GM23338 (cell line): ENCODE measurements at regions not wholly inside any gene's neighbourhood (a gene's known extent, or its start where the extent isn't known, plus 50 kb on each side); places are given as distances from the start of the nearest gene placed in this dataset.

Source experiments
- ATAC-seq: fragments of 200-7000 bp; cut with Tn5 transposase; 3 replicates; pipeline ENCODE4 v1.9.1; 2020
- DNase-seq: peaks from one replicate; pipeline ENCODE4 v3.0.0-alpha.2; 2015; ENCODE audit warnings: low spot score
- H2AFZ ChIP-seq: fragments of 200-600 bp; sonication (generic); 2 replicates; pipeline ENCODE4 v1.8.0; 2016; ENCODE audit warnings: antibody characterized with exemption, mild to moderate bottlenecking, moderate library complexity
- H3F3A ChIP-seq: fragments of 200-600 bp; sonication (generic); replicated peaks from 2 replicates; pipeline ENCODE4 v1.8.0; 2017; ENCODE audit warnings: antibody characterized with exemption, mixed run types, low read depth
- H3K27ac ChIP-seq: fragments of 200-600 bp; sonication (generic); 2 replicates; pipeline ENCODE4 v1.6.1; 2016; ENCODE audit warnings: low read depth
- H3K27me3 ChIP-seq: fragments of 200-600 bp; sonication (generic); 2 replicates; pipeline ENCODE4 v1.8.0; 2016; ENCODE audit warnings: mild to moderate bottlenecking, mixed run types, moderate library complexity; ENCODE audit not compliant: insufficient read depth
- H3K36me3 ChIP-seq: fragments of 200-600 bp; sonication (generic); 2 replicates; pipeline ENCODE4 v1.8.0; 2016; ENCODE audit warnings: mild to moderate bottlenecking; ENCODE audit not compliant: insufficient read depth
- H3K4me1 ChIP-seq: fragments of 200-600 bp; sonication (generic); 2 replicates; pipeline ENCODE4 v1.8.0; 2016; ENCODE audit warnings: mild to moderate bottlenecking, moderate library complexity; ENCODE audit not compliant: insufficient read depth
- H3K4me2 ChIP-seq: fragments of 200-600 bp; sonication (generic); 2 replicates; pipeline ENCODE4 v1.7.1; 2017; ENCODE audit warnings: mixed run types
- H3K4me3 ChIP-seq: fragments of 200-600 bp; sonication (generic); 2 replicates; pipeline ENCODE4 v1.6.1; 2016; ENCODE audit warnings: mixed run types
- H3K79me2 ChIP-seq: fragments of 200-600 bp; sonication (generic); replicated peaks from 2 replicates; pipeline ENCODE4 v1.8.0; 2017; ENCODE audit warnings: mild to moderate bottlenecking; ENCODE audit not compliant: insufficient read depth
- H3K9me2 ChIP-seq: fragments of 200-600 bp; sonication (generic); 2 replicates; pipeline ENCODE4 v1.8.0; 2017; ENCODE audit not compliant: insufficient read depth
- H4K20me1 ChIP-seq: fragments of 200-600 bp; sonication (generic); replicated peaks from 2 replicates; pipeline ENCODE4 v1.8.0; 2017; ENCODE audit warnings: mild to moderate bottlenecking; ENCODE audit not compliant: insufficient read depth
- H3K27ac Mint-ChIP-seq: 2 replicates; pipeline ENCODE4 v1.8.0; 2020; ENCODE audit warnings: inconsistent platforms, mild to moderate bottlenecking, moderate library complexity, mixed read lengths
- H3K27me3 Mint-ChIP-seq: 3 replicates; pipeline ENCODE4 v1.8.0; 2022; ENCODE audit warnings: low read depth, mild to moderate bottlenecking, moderate library complexity, mixed read lengths, inconsistent platforms; ENCODE audit not compliant: insufficient read depth, poor library complexity
- H3K36me3 Mint-ChIP-seq: 3 replicates; pipeline ENCODE4 v1.8.0; 2021; ENCODE audit warnings: low read depth, mild to moderate bottlenecking, inconsistent platforms, moderate library complexity, mixed read lengths
- H3K4me1 Mint-ChIP-seq: 3 replicates; pipeline ENCODE4 v1.8.0; 2020; ENCODE audit warnings: mild to moderate bottlenecking, inconsistent platforms, mixed read lengths
- H3K4me3 Mint-ChIP-seq: 3 replicates; pipeline ENCODE4 v1.8.0; 2021; ENCODE audit warnings: moderate library complexity, mild to moderate bottlenecking, inconsistent platforms, mixed read lengths
- H3K9me3 Mint-ChIP-seq: 3 replicates; pipeline ENCODE4 v1.8.0; 2020; ENCODE audit warnings: moderate library complexity, mild to moderate bottlenecking, inconsistent platforms, mixed read lengths
- CREB1 ChIP-seq: fragments of 250-450 bp; sonication (Bioruptor Pico); IDR thresholded peaks from 2 replicates; pipeline ENCODE4 v1.5.0; 2020; ENCODE audit warnings: low read depth, mild to moderate bottlenecking, moderate library complexity
- ETS1 ChIP-seq: IDR thresholded peaks from 2 replicates; pipeline ENCODE4 v1.6.1; 2016; ENCODE audit warnings: antibody characterized with exemption
- EZH2 ChIP-seq: fragments of 200-600 bp; sonication (generic); IDR thresholded peaks from one replicate; pipeline ENCODE4 v1.8.0; 2017; ENCODE audit warnings: antibody characterized with exemption, mild to moderate bottlenecking, low read depth; ENCODE audit not compliant: unreplicated experiment
- NANOG ChIP-seq: IDR thresholded peaks from 2 replicates; pipeline ENCODE4 v1.6.1; 2016; ENCODE audit warnings: antibody characterized with exemption, borderline replicate concordance
- STAT1 ChIP-seq: IDR thresholded peaks from one replicate; pipeline ENCODE4 v1.6.1; 2016; ENCODE audit warnings: antibody characterized with exemption; ENCODE audit not compliant: unreplicated experiment
- ZNF114 ChIP-seq: fragments of 250-450 bp; sonication (Bioruptor Pico); IDR thresholded peaks from 2 replicates; pipeline ENCODE4 v1.5.0; 2020; ENCODE audit warnings: mild to moderate bottlenecking, moderate library complexity
- ZNF331 ChIP-seq: fragments of 250-450 bp; sonication (Bioruptor Pico); IDR thresholded peaks from 2 replicates; pipeline ENCODE4 v1.5.0; 2020; ENCODE audit warnings: low read depth, mild to moderate bottlenecking, moderate library complexity
- ZNF462 ChIP-seq: fragments of 250-450 bp; sonication (Bioruptor Pico); IDR thresholded peaks from 2 replicates; pipeline ENCODE4 v1.5.0; 2020; ENCODE audit warnings: mild to moderate bottlenecking, moderate library complexity
- TF ChIP-seq, protein P1 (sequence below), 2 experiments: fragments of 200-600 bp in 1 of 2; sonication (generic) in 1 of 2; conservative IDR thresholded peaks; 2 replicates each; pipeline versions ENCODE4 v1.5.1 to v1.6.1; 2016 to 2017; ENCODE audit warnings: antibody characterized with exemption in 2 of 2, low read depth in 2 of 2, mild to moderate bottlenecking in 2 of 2, moderate library complexity in 1 of 2

DNA sequence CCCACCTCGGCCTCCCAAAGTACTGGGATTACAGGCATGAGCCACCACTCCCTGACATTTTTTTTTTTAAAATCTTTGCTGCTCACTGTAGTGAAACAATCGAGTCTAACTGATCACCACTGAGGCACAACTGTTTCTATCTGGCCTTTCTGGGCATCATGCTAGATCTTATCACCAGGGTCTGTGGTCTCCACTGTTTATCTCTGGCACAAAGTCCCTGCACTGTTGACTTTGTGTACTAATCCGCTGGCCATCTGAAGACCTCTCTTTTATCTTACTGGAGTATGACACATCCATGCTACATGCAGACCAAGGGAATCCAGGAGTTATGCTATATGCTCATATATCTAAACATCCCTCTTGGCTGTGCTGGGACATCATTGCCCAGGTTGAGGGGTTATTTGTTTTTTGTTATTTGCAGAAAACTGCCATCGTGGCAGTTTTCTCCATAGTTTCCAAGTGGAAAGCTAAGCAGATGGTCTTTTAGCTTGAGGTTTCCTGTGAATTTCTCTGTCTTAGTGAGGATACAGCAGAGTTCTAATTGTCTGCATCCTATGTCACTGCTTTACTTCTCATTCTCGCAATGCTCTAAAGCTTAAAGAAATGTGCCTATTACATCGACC, 456.9 kb downstream of the CCER1 start (continued):
- TF ChIP-seq, protein P1, sequence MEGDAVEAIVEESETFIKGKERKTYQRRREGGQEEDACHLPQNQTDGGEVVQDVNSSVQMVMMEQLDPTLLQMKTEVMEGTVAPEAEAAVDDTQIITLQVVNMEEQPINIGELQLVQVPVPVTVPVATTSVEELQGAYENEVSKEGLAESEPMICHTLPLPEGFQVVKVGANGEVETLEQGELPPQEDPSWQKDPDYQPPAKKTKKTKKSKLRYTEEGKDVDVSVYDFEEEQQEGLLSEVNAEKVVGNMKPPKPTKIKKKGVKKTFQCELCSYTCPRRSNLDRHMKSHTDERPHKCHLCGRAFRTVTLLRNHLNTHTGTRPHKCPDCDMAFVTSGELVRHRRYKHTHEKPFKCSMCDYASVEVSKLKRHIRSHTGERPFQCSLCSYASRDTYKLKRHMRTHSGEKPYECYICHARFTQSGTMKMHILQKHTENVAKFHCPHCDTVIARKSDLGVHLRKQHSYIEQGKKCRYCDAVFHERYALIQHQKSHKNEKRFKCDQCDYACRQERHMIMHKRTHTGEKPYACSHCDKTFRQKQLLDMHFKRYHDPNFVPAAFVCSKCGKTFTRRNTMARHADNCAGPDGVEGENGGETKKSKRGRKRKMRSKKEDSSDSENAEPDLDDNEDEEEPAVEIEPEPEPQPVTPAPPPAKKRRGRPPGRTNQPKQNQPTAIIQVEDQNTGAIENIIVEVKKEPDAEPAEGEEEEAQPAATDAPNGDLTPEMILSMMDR (conservative IDR thresholded peaks at IDR 0.05; ENCODE audit: low read depth in 2 of 2) = no peak

DNA sequence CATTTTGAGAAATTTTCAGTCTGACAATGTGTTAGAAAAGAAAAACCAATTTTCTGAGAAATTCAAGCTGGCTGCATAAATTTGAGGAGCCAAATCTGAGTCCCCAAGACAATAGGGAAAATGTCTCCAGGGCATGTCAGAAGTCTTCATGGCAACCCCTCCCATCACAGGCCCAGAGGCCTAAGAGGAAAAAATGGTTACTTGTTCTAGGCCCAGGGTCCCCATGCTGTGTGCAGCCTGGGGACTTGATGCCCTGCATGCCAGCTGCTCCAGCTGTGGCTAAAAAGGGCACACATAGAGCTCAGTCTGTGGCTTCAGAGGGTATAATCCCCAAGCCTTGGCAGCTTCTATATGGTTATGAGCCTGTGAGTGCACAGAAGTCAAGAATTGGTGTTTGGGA, 464.6 kb downstream of the CCER1 start:
- no peak overlapping the region for H3K27ac Mint-ChIP-seq
- no peak overlapping the region for H3K4me2 ChIP-seq
- no peak overlapping the region for H3K27ac ChIP-seq
- H3K9me3 Mint-ChIP-seq = peaks cover 38% of the 10 kb centered on the region
- H3F3A ChIP-seq = no peaks in the 10 kb centered on the region
- H3K36me3 ChIP-seq = peaks cover 14% of the 10 kb centered on the region; the same call in 1 of the 2 replicates
- DNase-seq (no peak), ATAC-seq (no peak)
- H2AFZ ChIP-seq = no peak overlapping the region
- H3K9me2 ChIP-seq = no peaks in the 10 kb centered on the region
- H3K27me3 Mint-ChIP-seq = peaks cover 2% of the 10 kb centered on the region
- H3K4me1 ChIP-seq = no peaks in the 10 kb centered on the region
- no peaks in the 10 kb centered on the region for H3K27me3 ChIP-seq
- TF ChIP-seq ZNF462 (CRISPR knock-in tag) (no peak), ZNF331 (no peak), ZNF114 (CRISPR knock-in tag) (no peak), CREB1 (no peak), STAT1 (no peak), ETS1 (no peak), NANOG (no peak), EZH2 (no peak)
- TF ChIP-seq, protein P1 (conservative IDR thresholded peaks at IDR 0.05; ENCODE audit: low read depth in 2 of 2) = no peak
- no peak overlapping the region for H3K4me3 Mint-ChIP-seq
- H4K20me1 ChIP-seq = no peaks in the 10 kb centered on the region
- H3K4me3 ChIP-seq = no peak overlapping the region
- no peaks in the 10 kb centered on the region for H3K79me2 ChIP-seq
- H3K36me3 Mint-ChIP-seq = peaks cover 25% of the 10 kb centered on the region; the same call in 2 of the 3 replicates
- no peaks in the 10 kb centered on the region for H3K4me1 Mint-ChIP-seq
